ENCODE measurements at regions not wholly inside any gene's neighbourhood (a gene's known extent, or its start where the extent isn't known, plus 50 kb on each side); places are given as distances from the start of the nearest gene placed in this dataset.
"Not testable (repeated sequence)": the region's sequence is repeated elsewhere in the genome, so short reads cannot be mapped to it uniquely, and the experiment has no call there.

DNA sequence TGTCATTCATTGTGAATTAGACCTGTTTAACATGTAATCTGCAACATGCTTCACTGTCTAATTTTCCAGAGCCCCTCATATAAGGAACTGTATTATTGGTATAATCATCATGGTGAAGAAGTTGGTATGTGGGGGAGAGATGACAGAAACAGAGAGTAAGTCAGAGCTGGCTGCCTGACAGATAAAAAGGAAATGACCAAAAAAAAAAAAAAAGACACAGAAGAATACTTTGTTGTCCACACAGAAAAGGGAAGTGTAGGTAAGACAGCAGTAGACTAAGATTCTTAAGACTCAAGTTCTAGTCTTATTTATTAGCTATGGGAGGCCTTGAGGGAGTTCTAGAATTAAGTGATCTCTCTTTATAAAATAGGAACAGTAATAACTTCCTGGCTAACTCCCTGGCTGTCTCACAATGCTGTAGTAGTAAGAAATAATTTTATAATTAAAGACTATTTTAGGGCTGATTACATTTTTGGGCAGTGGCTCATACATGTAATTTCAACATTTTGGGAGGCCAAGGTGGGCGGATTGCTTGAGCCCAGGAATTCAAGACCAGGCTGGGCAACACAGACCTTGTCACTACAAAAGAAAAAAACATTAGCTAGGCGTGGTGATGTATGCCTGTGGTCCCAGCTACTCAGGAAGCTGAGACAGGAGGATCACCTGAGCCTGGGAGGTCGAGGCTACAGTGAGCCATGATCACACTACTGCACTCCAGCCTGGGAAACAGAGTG is 102.5 kb downstream of the PRL start:
- 58 to 60% methylated on average over 3 of the region's 3 CpGs for WGBS, 2 donors
- Histone ChIP-seq H3K9me3 (ENCODE audit: control insufficient read depth, low read length) (no peaks in the 10 kb centered on the region), H3K27me3 (ENCODE audit: control insufficient read depth in 1 of 2, insufficient read depth in 2 of 2, low read length in 1 of 2) (no peaks in the 10 kb centered on the region), H3K4me1 (ENCODE audit: control insufficient read depth in 1 of 2, insufficient read depth in 2 of 2, low read length in 2 of 2) (peaks cover 0 to 3% of the 10 kb centered on the region in 2 donors), H3K4me3 (ENCODE audit: low read length in 2 of 2) (no peak overlapping the region), H3K27ac (ENCODE audit: low read depth in 1 of 2, low read length in 2 of 2) (no peak overlapping the region), H3K36me3 (ENCODE audit: control insufficient read depth in 1 of 2, insufficient read depth in 2 of 2, low read length in 1 of 2) (no peaks in the 10 kb centered on the region)
- ATAC-seq (ENCODE audit: low FRiP score) (no peak), DNase-seq (no peak)
- intact Hi-C loops (cut with DNase I), result no loop called here

DNA sequence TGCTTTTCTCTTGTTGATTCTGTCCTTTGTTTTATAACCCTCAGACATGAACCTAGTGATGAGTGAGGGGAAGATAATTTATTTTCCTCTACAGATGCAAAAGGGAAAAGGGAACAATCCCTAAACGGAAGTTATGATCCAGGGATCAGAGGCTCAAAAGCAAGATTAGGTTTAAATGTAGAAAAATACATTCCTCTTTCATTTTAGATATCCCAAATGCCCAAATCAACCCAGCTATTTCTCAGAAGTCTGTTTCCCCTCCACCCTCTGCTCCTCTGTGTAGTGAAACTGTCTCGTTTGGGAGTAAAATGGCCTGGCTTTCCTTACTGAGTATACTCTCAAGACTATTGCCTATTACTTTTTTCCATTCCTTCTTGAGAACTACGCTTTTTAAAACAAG is 97.1 kb downstream of the PRL start:
- no peaks in the 10 kb centered on the region for H3K36me3 ChIP-seq (ENCODE audit: control insufficient read depth in 1 of 2, insufficient read depth in 2 of 2, low read length in 1 of 2)
- H3K27me3 ChIP-seq (ENCODE audit: control insufficient read depth in 1 of 2, insufficient read depth in 2 of 2, low read length in 1 of 2), result no peaks in the 10 kb centered on the region
- H3K4me1 ChIP-seq (ENCODE audit: control insufficient read depth in 1 of 2, insufficient read depth in 2 of 2, low read length in 2 of 2), result no peaks in the 10 kb centered on the region
- whole genome bisulfite sequencing, 2 donors, result 88 to 89% methylated on average over 3 of the region's 3 CpGs
- DNase-seq, result no peak
- no peak overlapping the region for H3K27ac ChIP-seq (ENCODE audit: low read depth in 1 of 2, low read length in 2 of 2)
- ATAC-seq (ENCODE audit: low FRiP score), result no peak
- H3K4me3 ChIP-seq (ENCODE audit: low read length in 2 of 2), result no peak overlapping the region
- no peaks in the 10 kb centered on the region for H3K9me3 ChIP-seq (ENCODE audit: control insufficient read depth, low read length)
- intact Hi-C loops (cut with DNase I), result no loop called here

DNA sequence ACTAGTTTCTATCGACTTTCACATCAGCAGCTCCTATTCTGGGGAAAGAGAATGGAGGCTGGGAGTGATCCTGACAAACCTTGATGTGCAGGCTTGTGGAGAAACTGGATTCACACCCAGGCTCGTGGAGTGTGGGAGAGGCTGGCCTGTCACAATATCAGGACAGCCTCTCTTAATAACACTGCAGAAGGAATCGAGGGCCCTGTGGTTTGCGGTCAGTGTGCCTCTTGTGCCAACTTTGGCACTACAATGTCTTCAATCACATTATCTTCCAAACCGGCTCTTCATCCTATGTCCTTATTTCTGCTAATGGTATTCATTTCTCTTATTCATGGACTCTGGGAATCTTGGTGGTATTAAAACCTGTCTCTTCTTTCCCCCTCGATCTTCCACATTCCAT is 92.7 kb downstream of the PRL start:
- 74 to 93% methylated on average over 6 of the region's 6 CpGs for whole genome bisulfite sequencing, 2 donors
- intact Hi-C loops (cut with DNase I), result no loop called here
- Histone ChIP-seq H3K4me1 (ENCODE audit: control insufficient read depth in 1 of 2, insufficient read depth in 2 of 2, low read length in 2 of 2) (no peaks in the 10 kb centered on the region), H3K36me3 (ENCODE audit: control insufficient read depth in 1 of 2, insufficient read depth in 2 of 2, low read length in 1 of 2) (no peaks in the 10 kb centered on the region), H3K27me3 (ENCODE audit: control insufficient read depth in 1 of 2, insufficient read depth in 2 of 2, low read length in 1 of 2) (no peaks in the 10 kb centered on the region), H3K9me3 (ENCODE audit: control insufficient read depth, low read length) (no peaks in the 10 kb centered on the region), H3K27ac (ENCODE audit: low read depth in 1 of 2, low read length in 2 of 2) (no peak overlapping the region), H3K4me3 (ENCODE audit: low read length in 2 of 2) (no peak overlapping the region)
- ATAC-seq (ENCODE audit: low FRiP score) (no peak), DNase-seq (no peak)

DNA sequence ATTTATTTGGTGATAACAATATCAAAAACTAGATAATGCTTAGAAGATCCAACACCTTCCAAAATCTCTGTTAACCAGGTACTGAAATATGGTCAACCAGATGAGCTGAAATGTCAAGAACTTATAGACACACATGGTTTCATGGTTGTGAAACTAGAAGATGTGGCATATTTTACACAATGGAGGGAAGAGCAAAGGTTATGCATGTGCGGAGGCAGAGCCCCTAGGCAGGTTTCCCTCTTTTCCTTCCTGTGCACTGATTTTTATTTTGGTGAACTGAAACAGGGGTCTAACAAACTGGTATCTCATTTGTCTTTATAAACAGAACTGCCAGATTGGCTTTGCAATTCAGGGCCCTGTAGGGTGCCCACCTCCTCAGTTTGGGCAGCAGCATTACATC is 91.6 kb downstream of the PRL start:
- Histone ChIP-seq H3K4me3 (ENCODE audit: low read length in 2 of 2) (no peak overlapping the region), H3K9me3 (ENCODE audit: control insufficient read depth, low read length) (no peaks in the 10 kb centered on the region), H3K36me3 (ENCODE audit: control insufficient read depth in 1 of 2, insufficient read depth in 2 of 2, low read length in 1 of 2) (no peaks in the 10 kb centered on the region), H3K27ac (ENCODE audit: low read depth in 1 of 2, low read length in 2 of 2) (no peak overlapping the region), H3K4me1 (ENCODE audit: control insufficient read depth in 1 of 2, insufficient read depth in 2 of 2, low read length in 2 of 2) (no peaks in the 10 kb centered on the region), H3K27me3 (ENCODE audit: control insufficient read depth in 1 of 2, insufficient read depth in 2 of 2, low read length in 1 of 2) (no peaks in the 10 kb centered on the region)
- 97 to 100% methylated on average over 1 of the region's 1 CpG for WGBS, 2 donors
- no peak for ATAC-seq (ENCODE audit: low FRiP score)
- no peak for DNase-seq
- intact Hi-C loops (cut with DNase I), result no loop called here

DNA sequence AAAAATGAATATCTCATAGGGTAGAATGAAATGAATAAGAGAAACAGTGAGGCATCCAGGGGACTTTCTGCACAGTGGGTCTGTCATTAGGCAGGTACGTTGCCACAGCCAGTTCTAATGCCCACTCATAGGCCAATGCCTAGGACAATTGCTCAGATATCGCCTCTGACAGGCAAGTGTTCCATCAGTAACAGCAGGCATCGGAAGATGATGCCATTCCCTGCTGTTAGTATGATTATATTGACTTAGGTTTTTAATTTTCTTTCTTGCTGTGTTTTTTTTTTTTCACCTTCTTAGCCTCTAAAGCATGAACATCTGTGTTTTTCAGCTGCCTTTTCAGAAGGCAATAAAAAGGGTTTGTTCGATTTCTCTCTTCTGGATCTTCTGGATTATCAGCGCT is 90.7 kb downstream of the PRL start:
- 97 to 98% methylated on average over 5 of the region's 5 CpGs for WGBS, 2 donors
- no peaks in the 10 kb centered on the region for H3K27me3 ChIP-seq (ENCODE audit: control insufficient read depth in 1 of 2, insufficient read depth in 2 of 2, low read length in 1 of 2)
- intact Hi-C loops (cut with DNase I), result no loop called here
- H3K9me3 ChIP-seq (ENCODE audit: control insufficient read depth, low read length), result no peaks in the 10 kb centered on the region
- H3K27ac ChIP-seq (ENCODE audit: low read depth in 1 of 2, low read length in 2 of 2), result no peak overlapping the region
- H3K36me3 ChIP-seq (ENCODE audit: control insufficient read depth in 1 of 2, insufficient read depth in 2 of 2, low read length in 1 of 2), result no peaks in the 10 kb centered on the region
- no peak overlapping the region for H3K4me3 ChIP-seq (ENCODE audit: low read length in 2 of 2)
- H3K4me1 ChIP-seq (ENCODE audit: control insufficient read depth in 1 of 2, insufficient read depth in 2 of 2, low read length in 2 of 2), result no peaks in the 10 kb centered on the region
- no peak for ATAC-seq (ENCODE audit: low FRiP score)
- DNase-seq, result no peak

DNA sequence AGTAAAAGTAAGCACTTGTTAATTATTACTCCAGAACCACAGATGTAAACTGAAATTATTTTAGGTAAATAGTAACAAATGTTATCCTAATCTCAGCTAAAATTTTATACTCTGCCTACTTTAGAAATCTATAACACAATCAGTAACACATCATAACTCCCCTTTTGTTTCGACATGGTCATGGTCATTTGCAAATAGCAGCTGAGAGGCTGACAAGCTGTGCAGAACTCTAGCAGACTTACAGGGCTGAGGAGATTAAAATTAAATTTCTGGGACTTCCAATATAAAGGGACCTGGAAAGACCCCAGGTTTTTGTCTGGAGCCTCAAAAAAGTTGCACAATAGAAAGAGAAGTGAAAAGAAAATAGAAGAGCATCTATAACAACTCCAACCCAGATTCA is 88.8 kb downstream of the PRL start:
- no peaks in the 10 kb centered on the region for H3K36me3 ChIP-seq (ENCODE audit: control insufficient read depth in 1 of 2, insufficient read depth in 2 of 2, low read length in 1 of 2)
- H3K27me3 ChIP-seq (ENCODE audit: control insufficient read depth in 1 of 2, insufficient read depth in 2 of 2, low read length in 1 of 2), result no peaks in the 10 kb centered on the region
- ATAC-seq (ENCODE audit: low FRiP score) (no peak), DNase-seq (no peak)
- no peaks in the 10 kb centered on the region for H3K9me3 ChIP-seq (ENCODE audit: control insufficient read depth, low read length)
- no peak overlapping the region for H3K27ac ChIP-seq (ENCODE audit: low read depth in 1 of 2, low read length in 2 of 2)
- intact Hi-C loops (cut with DNase I), result no loop called here
- WGBS, 2 donors, result 82 to 84% methylated on average over 1 of the region's 1 CpG
- H3K4me3 ChIP-seq (ENCODE audit: low read length in 2 of 2), result no peak overlapping the region
- no peaks in the 10 kb centered on the region for H3K4me1 ChIP-seq (ENCODE audit: control insufficient read depth in 1 of 2, insufficient read depth in 2 of 2, low read length in 2 of 2)

DNA sequence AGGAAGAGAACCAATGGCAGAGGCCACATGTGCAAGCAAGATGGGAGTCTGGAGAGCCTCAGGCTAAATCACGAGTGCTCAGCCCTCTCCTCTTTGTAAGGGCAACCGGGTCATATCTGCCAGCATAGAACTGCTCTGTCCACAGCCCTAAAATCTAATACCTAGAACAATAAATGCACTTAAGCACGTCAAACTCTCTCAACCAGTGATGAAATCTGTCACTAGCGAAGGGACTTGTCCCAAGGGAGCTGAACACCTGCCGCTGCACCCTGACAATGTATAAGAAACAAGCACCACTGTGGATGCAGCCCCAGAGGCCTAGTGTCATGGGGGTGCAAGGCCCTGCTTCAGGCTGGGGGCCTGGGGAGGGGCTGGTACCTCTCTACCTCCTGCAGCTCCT is 82.5 kb downstream of the PRL start:
- H3K9me3 ChIP-seq (ENCODE audit: control insufficient read depth, low read length), result no peaks in the 10 kb centered on the region
- intact Hi-C loops (cut with DNase I), result no loop called here
- H3K4me1 ChIP-seq (ENCODE audit: control insufficient read depth in 1 of 2, insufficient read depth in 2 of 2, low read length in 2 of 2), result no peaks in the 10 kb centered on the region
- no peaks in the 10 kb centered on the region for H3K27me3 ChIP-seq (ENCODE audit: control insufficient read depth in 1 of 2, insufficient read depth in 2 of 2, low read length in 1 of 2)
- ATAC-seq (ENCODE audit: low FRiP score), result no peak
- no peaks in the 10 kb centered on the region for H3K36me3 ChIP-seq (ENCODE audit: control insufficient read depth in 1 of 2, insufficient read depth in 2 of 2, low read length in 1 of 2)
- DNase-seq, result no peak
- WGBS, 2 donors, result 72 to 75% methylated on average over 5 of the region's 5 CpGs
- H3K4me3 ChIP-seq (ENCODE audit: low read length in 2 of 2), result no peak overlapping the region
- H3K27ac ChIP-seq (ENCODE audit: low read depth in 1 of 2, low read length in 2 of 2), result no peak overlapping the region

DNA sequence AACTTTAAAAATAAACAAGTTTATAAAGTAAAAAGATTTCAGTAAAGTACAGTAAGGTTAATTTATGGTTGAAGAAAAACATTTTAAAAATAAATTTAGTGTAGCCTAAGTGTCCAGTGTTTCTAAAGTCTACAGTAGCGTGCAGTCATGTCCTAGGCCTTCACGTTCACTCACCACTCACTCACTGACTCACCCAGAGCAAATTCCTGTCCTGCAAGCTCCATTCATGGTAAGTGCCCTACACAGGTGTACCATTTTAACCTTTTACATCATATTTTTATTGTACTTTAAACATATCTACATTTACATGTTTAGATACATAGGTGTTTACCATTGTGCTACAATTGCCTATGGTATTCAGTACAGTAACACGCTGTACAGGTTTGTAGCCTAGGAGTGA is 81.4 kb downstream of the PRL start:
- intact Hi-C loops (cut with DNase I), result not testable (repeated sequence)
- 83 to 100% methylated on average over 3 of the region's 3 CpGs for WGBS, 2 donors

DNA sequence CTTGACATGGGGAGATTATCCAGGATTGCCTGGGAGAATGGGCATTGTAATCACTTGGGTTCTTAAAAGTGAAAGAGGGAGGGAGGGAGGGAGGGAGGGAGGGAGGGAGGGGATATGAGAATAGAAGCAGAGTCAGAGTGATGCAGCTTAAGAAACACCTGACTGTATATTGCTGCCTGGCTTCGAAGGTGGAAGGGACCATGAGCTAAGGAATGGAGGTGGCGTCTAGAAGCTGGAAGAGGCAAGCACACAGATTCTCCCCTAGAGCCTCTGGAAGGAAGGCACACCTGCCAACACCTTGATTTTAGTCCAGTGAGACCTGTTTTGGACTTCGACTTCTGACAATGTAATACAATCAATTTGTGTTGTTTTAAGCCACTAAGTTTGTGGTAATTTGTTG is 78.4 kb downstream of the PRL start:
- ATAC-seq (ENCODE audit: low FRiP score) (no peak), DNase-seq (no peak)
- Histone ChIP-seq H3K27ac (ENCODE audit: low read depth in 1 of 2, low read length in 2 of 2) (no peak overlapping the region), H3K9me3 (ENCODE audit: control insufficient read depth, low read length) (no peaks in the 10 kb centered on the region), H3K27me3 (ENCODE audit: control insufficient read depth in 1 of 2, insufficient read depth in 2 of 2, low read length in 1 of 2) (no peaks in the 10 kb centered on the region), H3K4me3 (ENCODE audit: low read length in 2 of 2) (no peak overlapping the region), H3K4me1 (ENCODE audit: control insufficient read depth in 1 of 2, insufficient read depth in 2 of 2, low read length in 2 of 2) (no peaks in the 10 kb centered on the region), H3K36me3 (ENCODE audit: control insufficient read depth in 1 of 2, insufficient read depth in 2 of 2, low read length in 1 of 2) (no peaks in the 10 kb centered on the region)
- 97 to 99% methylated on average over 3 of the region's 3 CpGs for WGBS, 2 donors
- intact Hi-C loops (cut with DNase I), result no loop called here

More for the DNA sequence above, 81.4 kb downstream of the PRL start:
- not testable (repeated sequence) for H3K9me3 ChIP-seq (ENCODE audit: control insufficient read depth, low read length); H3K4me3 ChIP-seq (ENCODE audit: low read length in 2 of 2); H3K27me3 ChIP-seq (ENCODE audit: control insufficient read depth in 1 of 2, insufficient read depth in 2 of 2, low read length in 1 of 2); H3K36me3 ChIP-seq (ENCODE audit: control insufficient read depth in 1 of 2, insufficient read depth in 2 of 2, low read length in 1 of 2); DNase-seq; H3K27ac ChIP-seq (ENCODE audit: low read depth in 1 of 2, low read length in 2 of 2); ATAC-seq (ENCODE audit: low FRiP score); H3K4me1 ChIP-seq (ENCODE audit: control insufficient read depth in 1 of 2, insufficient read depth in 2 of 2, low read length in 2 of 2)

Measured in aorta (tissue), 5 donors.